ENCODE measurements at regions not wholly inside any gene's neighbourhood (a gene's known extent, or its start where the extent isn't known, plus 50 kb on each side); places are given as distances from the start of the nearest gene placed in this dataset.

DNA sequence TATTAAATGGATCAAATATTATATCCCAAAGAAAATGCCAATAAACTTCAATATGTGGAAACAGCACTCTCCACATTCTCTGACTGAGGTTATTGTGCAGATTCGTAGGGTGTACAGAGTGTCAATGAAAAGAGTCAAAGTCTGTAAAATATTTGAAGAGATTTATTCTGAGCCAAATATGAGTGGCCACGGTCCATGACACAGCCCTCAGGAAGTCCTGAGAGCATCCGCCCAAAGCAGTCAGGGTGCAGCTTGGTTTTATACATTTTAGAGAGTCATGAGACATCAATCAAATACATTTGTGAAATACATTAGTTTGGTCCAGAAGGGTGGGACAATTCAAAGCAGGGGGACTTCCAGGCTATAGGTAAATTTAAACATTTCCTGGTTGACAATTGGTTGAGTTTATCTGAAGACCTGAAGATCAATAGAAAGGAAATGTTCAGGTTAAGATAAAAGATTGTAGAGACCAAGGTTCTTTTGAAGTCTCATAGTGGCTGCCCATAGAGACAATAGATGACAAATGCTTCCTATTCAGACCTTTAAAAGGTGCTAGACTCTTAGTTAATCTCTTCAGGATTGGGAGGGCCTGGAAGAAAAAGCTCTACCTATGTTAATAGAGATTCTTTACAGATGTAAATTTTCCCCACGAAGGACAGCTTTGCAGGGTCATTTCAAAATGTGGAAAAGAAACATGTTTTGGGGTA is 569.5 kb downstream of the MATN1 start:
- Histone ChIP-seq H3K9me2 (replicated peaks; ENCODE audit: low read depth, low read length) (no peaks in the 10 kb centered on the region), H3K27me3 (ENCODE audit: insufficient read depth, low read length, poor library complexity, severe bottlenecking) (no peaks in the 10 kb centered on the region), H3K4me1 (ENCODE audit: insufficient read depth, low read length, poor library complexity, severe bottlenecking) (no peaks in the 10 kb centered on the region), H3F3A (ENCODE audit: low read depth) (no peaks in the 10 kb centered on the region), H3K9me3 (ENCODE audit: insufficient read depth, low read depth, low read length) (no peaks in the 10 kb centered on the region), H3K4me2 (ENCODE audit: low read depth, low read length, poor library complexity, severe bottlenecking) (no peak overlapping the region), H3K79me2 (ENCODE audit: insufficient read depth, low read length) (no peaks in the 10 kb centered on the region), H4K20me1 (ENCODE audit: insufficient read depth, low read length, poor library complexity, severe bottlenecking) (no peaks in the 10 kb centered on the region), H2AFZ (ENCODE audit: low read length) (no peak overlapping the region), H3K4me3 (ENCODE audit: low read length, poor library complexity, severe bottlenecking) (no peak overlapping the region), H3K9ac (ENCODE audit: low read depth, low read length, poor library complexity, severe bottlenecking) (no peak overlapping the region), H3K36me3 (ENCODE audit: insufficient read depth, low read length) (no peaks in the 10 kb centered on the region)
- TF ChIP-seq EZH2phosphoT487 (IDR thresholded peaks at IDR 0.05; ENCODE audit: borderline replicate concordance) = no peak
- TF ChIP-seq CTCF (conservative IDR thresholded peaks at IDR 0.05; ENCODE audit: low read length) = no peak

DNA sequence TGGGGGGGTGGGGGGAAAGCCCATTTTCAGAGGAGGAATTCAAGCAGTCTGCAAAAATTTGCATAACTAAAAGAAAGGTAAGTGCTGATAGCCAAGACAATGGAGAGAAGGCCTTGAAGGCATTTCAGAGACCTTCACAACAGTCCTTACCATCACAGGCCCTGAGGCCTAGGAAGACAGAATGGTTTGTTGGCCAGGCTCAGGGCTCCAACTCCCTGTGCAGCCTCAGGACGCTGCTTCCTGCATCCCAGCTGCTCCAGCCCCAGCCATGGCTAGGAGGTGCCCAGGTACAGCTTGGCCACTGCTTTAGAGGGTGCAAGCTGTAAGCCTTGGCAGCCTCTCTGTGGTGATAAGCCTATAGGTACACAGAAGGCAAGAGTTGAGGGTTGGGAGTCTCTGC is 571.6 kb downstream of the MATN1 start:
- H3K9me2 ChIP-seq (replicated peaks; ENCODE audit: low read depth, low read length) = no peaks in the 10 kb centered on the region
- H3K4me2 ChIP-seq (ENCODE audit: low read depth, low read length, poor library complexity, severe bottlenecking) = no peak overlapping the region
- no peak overlapping the region for H2AFZ ChIP-seq (ENCODE audit: low read length)
- no peak overlapping the region for H3K9ac ChIP-seq (ENCODE audit: low read depth, low read length, poor library complexity, severe bottlenecking)
- no peaks in the 10 kb centered on the region for H3K79me2 ChIP-seq (ENCODE audit: insufficient read depth, low read length)
- H3K36me3 ChIP-seq (ENCODE audit: insufficient read depth, low read length) = no peaks in the 10 kb centered on the region
- no peaks in the 10 kb centered on the region for H4K20me1 ChIP-seq (ENCODE audit: insufficient read depth, low read length, poor library complexity, severe bottlenecking)
- TF ChIP-seq EZH2phosphoT487 (IDR thresholded peaks at IDR 0.05; ENCODE audit: borderline replicate concordance) = no peak
- no peak for TF ChIP-seq CTCF (conservative IDR thresholded peaks at IDR 0.05; ENCODE audit: low read length)
- H3K9me3 ChIP-seq (ENCODE audit: insufficient read depth, low read depth, low read length) = no peaks in the 10 kb centered on the region
- H3K27me3 ChIP-seq (ENCODE audit: insufficient read depth, low read length, poor library complexity, severe bottlenecking) = no peaks in the 10 kb centered on the region
- H3F3A ChIP-seq (ENCODE audit: low read depth) = no peaks in the 10 kb centered on the region
- H3K4me3 ChIP-seq (ENCODE audit: low read length, poor library complexity, severe bottlenecking) = no peak overlapping the region
- H3K4me1 ChIP-seq (ENCODE audit: insufficient read depth, low read length, poor library complexity, severe bottlenecking) = no peaks in the 10 kb centered on the region

DNA sequence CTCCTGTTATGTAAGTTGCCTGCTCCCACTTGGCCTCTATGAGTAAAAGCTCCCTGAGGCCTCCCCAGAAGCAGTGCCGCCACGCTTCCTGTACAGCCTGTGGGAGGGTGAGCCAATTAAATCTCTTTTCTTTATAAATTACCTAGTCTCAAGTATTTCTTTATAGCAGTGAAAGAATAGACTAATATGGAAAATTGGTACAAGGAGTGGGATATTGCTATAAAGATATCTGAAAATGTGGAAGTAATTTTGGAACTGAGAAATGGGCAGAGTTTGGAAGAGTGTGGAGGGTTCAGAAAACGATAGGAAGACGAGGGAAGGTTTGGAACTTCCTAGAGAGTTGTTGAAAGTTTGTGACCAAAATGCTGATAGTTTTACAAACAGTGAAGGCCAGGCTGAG is 572.3 kb downstream of the MATN1 start:
- H3K9me3 ChIP-seq (ENCODE audit: insufficient read depth, low read depth, low read length) = no peaks in the 10 kb centered on the region
- H4K20me1 ChIP-seq (ENCODE audit: insufficient read depth, low read length, poor library complexity, severe bottlenecking) = no peaks in the 10 kb centered on the region

More for the DNA sequence above, 572.3 kb downstream of the MATN1 start:
- Histone ChIP-seq H3K4me2 (ENCODE audit: low read depth, low read length, poor library complexity, severe bottlenecking) (no peak overlapping the region), H3K79me2 (ENCODE audit: insufficient read depth, low read length) (no peaks in the 10 kb centered on the region), H3K9ac (ENCODE audit: low read depth, low read length, poor library complexity, severe bottlenecking) (no peak overlapping the region), H3K4me3 (ENCODE audit: low read length, poor library complexity, severe bottlenecking) (no peak overlapping the region), H3K9me2 (replicated peaks; ENCODE audit: low read depth, low read length) (no peaks in the 10 kb centered on the region), H3K27me3 (ENCODE audit: insufficient read depth, low read length, poor library complexity, severe bottlenecking) (no peaks in the 10 kb centered on the region), H2AFZ (ENCODE audit: low read length) (no peak overlapping the region), H3K36me3 (ENCODE audit: insufficient read depth, low read length) (no peaks in the 10 kb centered on the region), H3K4me1 (ENCODE audit: insufficient read depth, low read length, poor library complexity, severe bottlenecking) (no peaks in the 10 kb centered on the region), H3F3A (ENCODE audit: low read depth) (no peaks in the 10 kb centered on the region)
- TF ChIP-seq EZH2phosphoT487 (IDR thresholded peaks at IDR 0.05; ENCODE audit: borderline replicate concordance) (no peak), CTCF (conservative IDR thresholded peaks at IDR 0.05; ENCODE audit: low read length) (no peak)
